H9 (cell line): ENCODE measurements at regions not wholly inside any gene's neighbourhood (a gene's known extent, or its start where the extent isn't known, plus 50 kb on each side); places are given as distances from the start of the nearest gene placed in this dataset.

ENCODE experiments used
- DNase-seq: peaks from one replicate; pipeline ENCODE4 v3.0.0-alpha.2; 2017
- H2AFZ ChIP-seq: one replicate; pipeline ENCODE4 v1.6.1; 2013; ENCODE audit warnings: mild to moderate bottlenecking, low read length, control low read depth, moderate library complexity
- H2AK5ac ChIP-seq: 2 replicates; pipeline ENCODE4 v1.6.1; 2013; ENCODE audit warnings: low read length, control low read depth, mixed read lengths; ENCODE audit not compliant: insufficient read length
- H2BK120ac ChIP-seq: one replicate; pipeline ENCODE4 v1.6.1; 2013; ENCODE audit warnings: low read depth, mild to moderate bottlenecking, low read length, control low read depth, inconsistent platforms; ENCODE audit not compliant: poor library complexity, severe bottlenecking
- H2BK12ac ChIP-seq: 2 replicates; pipeline ENCODE4 v1.6.1; 2013; ENCODE audit warnings: low read length, control low read depth, mixed read lengths, low read depth; ENCODE audit not compliant: insufficient read length
- H2BK15ac ChIP-seq: 2 replicates; pipeline ENCODE4 v1.6.1; 2013; ENCODE audit warnings: low read depth, low read length, control low read depth
- H2BK20ac ChIP-seq: one replicate; pipeline ENCODE4 v1.6.1; 2013; ENCODE audit warnings: low read depth, mild to moderate bottlenecking, low read length, control low read depth, inconsistent platforms; ENCODE audit not compliant: poor library complexity, severe bottlenecking
- H2BK5ac ChIP-seq: 2 replicates; pipeline ENCODE4 v1.6.1; 2013; ENCODE audit warnings: low read length, control low read depth, mixed read lengths; ENCODE audit not compliant: insufficient read length
- H3K14ac ChIP-seq: 2 replicates; pipeline ENCODE4 v1.6.1; 2013; ENCODE audit warnings: low read length, control low read depth; ENCODE audit not compliant: insufficient read depth
- H3K18ac ChIP-seq: 2 replicates; pipeline ENCODE4 v1.6.1; 2013; ENCODE audit warnings: low read depth, mild to moderate bottlenecking, mixed read lengths, low read length, control low read depth; ENCODE audit not compliant: insufficient read length
- H3K23ac ChIP-seq: 2 replicates; pipeline ENCODE4 v1.6.1; 2013; ENCODE audit warnings: low read length, control low read depth, mixed read lengths, low read depth; ENCODE audit not compliant: insufficient read length
- H3K23me2 ChIP-seq: 2 replicates; pipeline ENCODE4 v1.6.1; 2013; ENCODE audit warnings: low read depth, mild to moderate bottlenecking, mixed read lengths, low read length, control low read depth; ENCODE audit not compliant: insufficient read length, poor library complexity, severe bottlenecking
- H3K27ac ChIP-seq: 2 replicates; pipeline ENCODE4 v1.5.1; 2013; ENCODE audit warnings: low read length, control low read depth, mixed read lengths, low read depth; ENCODE audit not compliant: insufficient read length
- H3K27me3 ChIP-seq: 2 replicates; pipeline ENCODE4 v1.6.1; 2013; ENCODE audit warnings: low read length, control low read depth, inconsistent platforms; ENCODE audit not compliant: insufficient read depth
- H3K4ac ChIP-seq: 2 replicates; pipeline ENCODE4 v1.6.1; 2013; ENCODE audit warnings: low read depth, mild to moderate bottlenecking, control low read depth, inconsistent platforms, low read length, moderate library complexity
- H3K4me1 ChIP-seq: 2 replicates; pipeline ENCODE4 v1.6.1; 2013; ENCODE audit warnings: low read length, control low read depth, inconsistent platforms; ENCODE audit not compliant: insufficient read depth
- H3K4me2 ChIP-seq: 2 replicates; pipeline ENCODE4 v1.6.1; 2013; ENCODE audit warnings: low read length, control low read depth, mixed read lengths; ENCODE audit not compliant: insufficient read length, insufficient read depth
- H3K56ac ChIP-seq: 2 replicates; pipeline ENCODE4 v1.6.1; 2013; ENCODE audit warnings: low read depth, mild to moderate bottlenecking, mixed read lengths, low read length, control low read depth; ENCODE audit not compliant: insufficient read length
- H3K79me1 ChIP-seq: 2 replicates; pipeline ENCODE4 v1.6.1; 2013; ENCODE audit warnings: low read depth, mild to moderate bottlenecking, moderate library complexity, low read length, control low read depth, inconsistent platforms; ENCODE audit not compliant: insufficient read depth, poor library complexity, severe bottlenecking
- H3K79me2 ChIP-seq: 2 replicates; pipeline ENCODE4 v1.6.1; 2013; ENCODE audit warnings: low read length, control low read depth, inconsistent platforms; ENCODE audit not compliant: insufficient read depth
- H3K9ac ChIP-seq: 2 replicates; pipeline ENCODE4 v1.6.1; 2013; ENCODE audit warnings: low read length, control low read depth, mixed read lengths; ENCODE audit not compliant: insufficient read length; ENCODE audit errors: extremely low read depth
- H3K9me3 ChIP-seq: one replicate; pipeline ENCODE4 v1.6.1; 2013; ENCODE audit warnings: low read depth, low read length, inconsistent platforms; ENCODE audit not compliant: control insufficient read depth
- H3T11ph ChIP-seq: one replicate; pipeline ENCODE4 v1.6.1; 2013; ENCODE audit warnings: mild to moderate bottlenecking, low read length, control low read depth, inconsistent platforms
- H4K20me1 ChIP-seq: one replicate; pipeline ENCODE4 v1.6.1; 2013; ENCODE audit not compliant: control insufficient read depth, insufficient read length, insufficient read depth
- H4K5ac ChIP-seq: 2 replicates; pipeline ENCODE4 v1.6.1; 2013; ENCODE audit warnings: low read depth, mild to moderate bottlenecking, mixed read lengths, low read length, control low read depth; ENCODE audit not compliant: insufficient read length
- H4K8ac ChIP-seq: replicated peaks from 2 replicates; pipeline ENCODE4 v1.6.1; 2013; ENCODE audit warnings: low read length, control low read depth, mixed read lengths, low read depth; ENCODE audit not compliant: insufficient read length
- H4K91ac ChIP-seq: 2 replicates; pipeline ENCODE4 v1.6.1; 2013; ENCODE audit warnings: low read depth, mild to moderate bottlenecking, moderate library complexity, mixed read lengths, low read length, control low read depth; ENCODE audit not compliant: insufficient read length
- H3K27ac Mint-ChIP-seq, 3 experiments: 2 replicates in 2 of 3; 3 replicates in 1 of 3; pipeline ENCODE4 v1.8.0; 2020 to 2021; ENCODE audit warnings: mixed read lengths in 3 of 3, mild to moderate bottlenecking in 1 of 3, moderate library complexity in 1 of 3
- H3K27me3 Mint-ChIP-seq: 2 replicates; pipeline ENCODE4 v1.8.0; 2021; ENCODE audit warnings: low read depth, mild to moderate bottlenecking, moderate library complexity, mixed read lengths
- H3K36me3 Mint-ChIP-seq, 3 experiments: 2 replicates in 2 of 3; 3 replicates in 1 of 3; pipeline ENCODE4 v1.8.0; 2020 to 2021; ENCODE audit warnings: low read depth in 3 of 3, mixed read lengths in 3 of 3; ENCODE audit not compliant: insufficient read depth in 1 of 3
- H3K4me1 Mint-ChIP-seq, 2 experiments: 2 replicates each; pipeline ENCODE4 v1.8.0; 2020; ENCODE audit warnings: mixed read lengths in 2 of 2
- H3K4me3 Mint-ChIP-seq, 2 experiments: 2 replicates in 1 of 2; 3 replicates in 1 of 2; pipeline ENCODE4 v1.8.0; 2020 to 2021; ENCODE audit warnings: mild to moderate bottlenecking in 2 of 2, mixed read lengths in 2 of 2, moderate library complexity in 1 of 2
- H3K9me3 Mint-ChIP-seq, 2 experiments: 2 replicates in 1 of 2; 3 replicates in 1 of 2; pipeline ENCODE4 v1.8.0; 2020; ENCODE audit warnings: mild to moderate bottlenecking in 2 of 2, mixed read lengths in 2 of 2, moderate library complexity in 1 of 2
- CTCF ChIP-seq: fragments of 200-600 bp; sonication (generic); conservative IDR thresholded peaks from 3 replicates; pipeline ENCODE4 v1.8.0; 2021; ENCODE audit warnings: antibody characterized with exemption, mild to moderate bottlenecking
- WGBS: extraction: QIAGEN DNeasy Blood & Tissue Kit; methylation state at CpG from one replicate; pipeline ENCODE4 v1.1.7; 2013; ENCODE audit warnings: missing lambda C conversion rate, low lambda C conversion rate, mixed read lengths; ENCODE audit not compliant: insufficient read length; ENCODE audit errors: extremely low coverage; 5-methylcytosine and 5-hydroxymethylcytosine counted together

- H2BK12ac ChIP-seq: no peak overlapping the region
- Mint-ChIP-seq H3K27me3 (no peaks in the 10 kb centered on the region; the same call in 1 of the 2 replicates), H3K36me3 (no peaks in the 10 kb centered on the region), H3K27ac (no peak overlapping the region), H3K9me3 (no peaks in the 10 kb centered on the region; a peak in 1 of 5 replicates), H3K4me3 (no peak overlapping the region), H3K4me1 (no peaks in the 10 kb centered on the region)
- no peaks in the 10 kb centered on the region for H3K79me2 ChIP-seq
- no peak overlapping the region for H2BK15ac ChIP-seq
- no peak overlapping the region for H3K9ac ChIP-seq
- no peak overlapping the region for H3K27ac ChIP-seq
- H3K4me2 ChIP-seq: no peak overlapping the region
- no CpG with 5 or more reads among the region's 4 CpGs for WGBS
- H3K23ac ChIP-seq: no peak overlapping the region
- no peak overlapping the region for H4K5ac ChIP-seq
- no peak overlapping the region for H3T11ph ChIP-seq
- no peak overlapping the region for H2BK120ac ChIP-seq
- H4K8ac ChIP-seq: no peak overlapping the region
- H4K91ac ChIP-seq: no peak overlapping the region
- no peak overlapping the region for H2AFZ ChIP-seq
- H3K27me3 ChIP-seq: no peaks in the 10 kb centered on the region
- no peak overlapping the region for H3K18ac ChIP-seq
- no peaks in the 10 kb centered on the region for H3K23me2 ChIP-seq
- no peak overlapping the region for H2BK20ac ChIP-seq
- no peak for TF ChIP-seq CTCF
- no peak overlapping the region for H2BK5ac ChIP-seq
- no peak overlapping the region for H3K56ac ChIP-seq
- H3K14ac ChIP-seq: no peak overlapping the region
- H2AK5ac ChIP-seq: no peak overlapping the region
- H3K9me3 ChIP-seq: no peaks in the 10 kb centered on the region
- H3K4me1 ChIP-seq: no peaks in the 10 kb centered on the region
- H3K79me1 ChIP-seq: no peaks in the 10 kb centered on the region
- no peak for DNase-seq
- H4K20me1 ChIP-seq: no peaks in the 10 kb centered on the region
- H3K4ac ChIP-seq: no peak overlapping the region
These were observed 139.9 kb upstream of the TSHZ2 start for GRCh38 chr20:52832151-52832774.
